Liver (tissue), 8 donors: ENCODE measurements at regions not wholly inside any gene's neighbourhood (a gene's known extent, or its start where the extent isn't known, plus 50 kb on each side); places are given as distances from the start of the nearest gene placed in this dataset.

Experiments
- DNase-seq: peaks from one replicate; pipeline ENCODE4 v3.0.0-alpha.2; 2017; ENCODE audit warnings: low spot score
- H3K27ac ChIP-seq, 2 donors: one replicate each; pipeline ENCODE4 v1.7.0; 2013; ENCODE audit warnings: inconsistent platforms in 2 of 2, low read length in 2 of 2, control low read depth in 1 of 2, low read depth in 1 of 2, mild to moderate bottlenecking in 1 of 2
- H3K27me3 ChIP-seq, 4 donors: one replicate each; pipeline versions ENCODE4 v1.6.1 to v1.7.0; 2013; ENCODE audit warnings: low read length in 3 of 4, inconsistent platforms in 1 of 4, mild to moderate bottlenecking in 1 of 4, moderate library complexity in 1 of 4; ENCODE audit not compliant: control insufficient read depth in 4 of 4, insufficient read depth in 4 of 4
- H3K36me3 ChIP-seq, 4 donors: one replicate each; pipeline versions ENCODE4 v1.6.1 to v1.7.0; 2013; ENCODE audit warnings: low read length in 3 of 4, mild to moderate bottlenecking in 3 of 4, low read depth in 1 of 4, moderate library complexity in 1 of 4; ENCODE audit not compliant: control insufficient read depth in 4 of 4, insufficient read depth in 3 of 4
- H3K4me1 ChIP-seq, 4 donors: one replicate each; pipeline versions ENCODE4 v1.6.1 to v1.7.0; 2013; ENCODE audit warnings: low read length in 3 of 4, mild to moderate bottlenecking in 3 of 4, moderate library complexity in 1 of 4; ENCODE audit not compliant: control insufficient read depth in 4 of 4, insufficient read depth in 4 of 4
- H3K4me3 ChIP-seq, 3 donors: one replicate each; pipeline versions ENCODE4 v1.6.1 to v1.7.0; 2013; ENCODE audit warnings: low read length in 3 of 3, control low read depth in 1 of 3, low read depth in 1 of 3, mild to moderate bottlenecking in 1 of 3
- H3K9ac ChIP-seq, 2 donors: one replicate each; pipeline ENCODE4 v1.7.0; 2013; ENCODE audit warnings: low read length in 2 of 2, mild to moderate bottlenecking in 2 of 2, moderate library complexity in 2 of 2, control low read depth in 1 of 2, low read depth in 1 of 2
- H3K9me3 ChIP-seq, 4 donors: one replicate each; pipeline versions ENCODE4 v1.6.1 to v1.7.0; 2013; ENCODE audit warnings: low read length in 3 of 4; ENCODE audit not compliant: control insufficient read depth in 4 of 4
- ATF3 ChIP-seq: IDR thresholded peaks from 2 replicates; pipeline ENCODE4 v1.6.1; 2016; ENCODE audit warnings: antibody characterized with exemption
- EGR1 ChIP-seq, 2 donors: IDR thresholded peaks; 2 replicates each; pipeline ENCODE4 v1.6.1; 2016 to 2018; ENCODE audit warnings: antibody characterized with exemption in 2 of 2, low read depth in 2 of 2
- FOXA1 ChIP-seq: IDR thresholded peaks from 2 replicates; pipeline ENCODE4 v1.6.1; 2016; ENCODE audit warnings: antibody characterized with exemption
- FOXA2 ChIP-seq: IDR thresholded peaks from 2 replicates; pipeline ENCODE4 v1.6.1; 2016; ENCODE audit warnings: antibody characterized with exemption
- GABPA ChIP-seq, 2 donors: IDR thresholded peaks in 1 of 2; conservative IDR thresholded peaks in 1 of 2; 2 replicates each; pipeline ENCODE4 v1.6.1; 2016; ENCODE audit warnings: antibody characterized with exemption in 2 of 2, mild to moderate bottlenecking in 1 of 2, moderate library complexity in 1 of 2
- HNF4A ChIP-seq, 2 donors: conservative IDR thresholded peaks; 2 replicates each; pipeline ENCODE4 v1.6.1; 2016; ENCODE audit warnings: antibody characterized with exemption in 2 of 2, mild to moderate bottlenecking in 2 of 2
- HNF4G ChIP-seq: IDR thresholded peaks from 2 replicates; pipeline ENCODE4 v1.6.1; 2016; ENCODE audit warnings: antibody characterized with exemption
- JUND ChIP-seq, 2 donors: IDR thresholded peaks; 2 replicates each; pipeline ENCODE4 v1.6.1; 2016; ENCODE audit warnings: antibody characterized with exemption in 2 of 2
- NR2F2 ChIP-seq: IDR thresholded peaks from 2 replicates; pipeline ENCODE4 v1.6.1; 2016; ENCODE audit warnings: antibody characterized with exemption
- RAD21 ChIP-seq, 2 donors: IDR thresholded peaks; 2 replicates each; pipeline ENCODE4 v1.6.1; 2016; ENCODE audit warnings: antibody characterized with exemption in 2 of 2, mild to moderate bottlenecking in 2 of 2
- RXRA ChIP-seq, 2 donors: IDR thresholded peaks; 2 replicates each; pipeline ENCODE4 v1.6.1; 2017 to 2018; ENCODE audit warnings: antibody characterized with exemption in 2 of 2, mild to moderate bottlenecking in 1 of 2
- SP1 ChIP-seq: IDR thresholded peaks from 2 replicates; pipeline ENCODE4 v1.6.1; 2018; ENCODE audit warnings: antibody characterized with exemption, mild to moderate bottlenecking
- TAF1 ChIP-seq: conservative IDR thresholded peaks from 2 replicates; pipeline ENCODE4 v1.6.1; 2016; ENCODE audit warnings: antibody characterized with exemption, mild to moderate bottlenecking
- YY1 ChIP-seq: IDR thresholded peaks from 2 replicates; pipeline ENCODE4 v1.6.1; 2016; ENCODE audit warnings: antibody characterized with exemption, mild to moderate bottlenecking
- ZBTB33 ChIP-seq: IDR thresholded peaks from 2 replicates; pipeline ENCODE4 v1.6.1; 2016; ENCODE audit warnings: antibody characterized with exemption
- whole genome bisulfite sequencing: extraction: QIAGEN DNeasy Blood & Tissue Kit; methylation state at CpG from one replicate; pipeline ENCODE4 v1.1.7; 2013; 5-methylcytosine and 5-hydroxymethylcytosine counted together
- TF ChIP-seq, protein P1 (sequence below): IDR thresholded peaks from 2 replicates; pipeline ENCODE4 v1.6.1; 2016; ENCODE audit warnings: antibody characterized with exemption, mild to moderate bottlenecking
- TF ChIP-seq, protein P2 (sequence below): fragments of 150-350 bp; IDR thresholded peaks from 2 replicates; pipeline ENCODE4 v1.5.1; 2017; ENCODE audit warnings: improper control_type of control experiment, low read depth, low read length; ENCODE audit not compliant: missing input control
- TF ChIP-seq, protein P3 (sequence below): IDR thresholded peaks from 2 replicates; pipeline ENCODE4 v1.6.1; 2016; ENCODE audit warnings: antibody characterized with exemption
- donor health status: healthy.
- donor health status: healthy.
- donor health status: healthy.
- donor health status: healthy.
- donor health status: healthy.

DNA sequence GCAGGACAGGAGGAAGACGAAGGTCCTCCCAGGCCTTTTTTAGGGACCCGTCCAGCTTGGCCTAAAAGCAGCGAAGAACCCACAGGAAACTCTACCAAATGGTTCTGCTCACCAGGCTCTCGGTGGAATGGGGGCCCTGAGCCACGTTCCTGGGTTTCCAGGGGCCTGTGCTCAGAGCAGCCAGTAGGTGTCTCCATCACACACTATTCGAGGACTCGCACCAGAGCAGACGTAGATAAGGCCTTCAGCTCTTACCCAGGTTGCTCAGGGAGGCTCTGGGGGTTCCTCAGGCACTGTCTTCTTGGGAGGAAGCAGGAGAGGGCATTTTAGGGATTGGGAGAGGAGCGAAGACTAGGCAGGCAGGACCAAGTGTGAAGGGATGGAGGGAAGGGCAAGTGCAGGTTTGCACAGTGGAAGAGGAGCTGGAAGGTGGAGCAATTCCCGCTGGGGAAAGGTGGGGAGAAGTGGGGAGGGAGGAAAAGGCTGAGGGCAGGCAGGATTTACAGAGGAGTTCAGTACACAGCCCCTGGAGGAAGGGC, 157.1 kb downstream of the RGS9 start:
- H3K9me3 ChIP-seq, result no peaks in the 10 kb centered on the region
- H3K27ac ChIP-seq, result no peak overlapping the region
- no peaks in the 10 kb centered on the region for H3K4me1 ChIP-seq
- DNase-seq, result peak; percentile 47
- no peak overlapping the region for H3K9ac ChIP-seq
- WGBS, result 15% methylated on average over 10 of the region's 10 CpGs
- H3K27me3 ChIP-seq, result peaks cover 0 to 7% (median 0%) of the 10 kb centered on the region in 4 donors
- peak; percentile 85 to 92 for TF ChIP-seq RAD21 (IDR thresholded peaks at IDR 0.05)
- TF ChIP-seq, protein P1, sequence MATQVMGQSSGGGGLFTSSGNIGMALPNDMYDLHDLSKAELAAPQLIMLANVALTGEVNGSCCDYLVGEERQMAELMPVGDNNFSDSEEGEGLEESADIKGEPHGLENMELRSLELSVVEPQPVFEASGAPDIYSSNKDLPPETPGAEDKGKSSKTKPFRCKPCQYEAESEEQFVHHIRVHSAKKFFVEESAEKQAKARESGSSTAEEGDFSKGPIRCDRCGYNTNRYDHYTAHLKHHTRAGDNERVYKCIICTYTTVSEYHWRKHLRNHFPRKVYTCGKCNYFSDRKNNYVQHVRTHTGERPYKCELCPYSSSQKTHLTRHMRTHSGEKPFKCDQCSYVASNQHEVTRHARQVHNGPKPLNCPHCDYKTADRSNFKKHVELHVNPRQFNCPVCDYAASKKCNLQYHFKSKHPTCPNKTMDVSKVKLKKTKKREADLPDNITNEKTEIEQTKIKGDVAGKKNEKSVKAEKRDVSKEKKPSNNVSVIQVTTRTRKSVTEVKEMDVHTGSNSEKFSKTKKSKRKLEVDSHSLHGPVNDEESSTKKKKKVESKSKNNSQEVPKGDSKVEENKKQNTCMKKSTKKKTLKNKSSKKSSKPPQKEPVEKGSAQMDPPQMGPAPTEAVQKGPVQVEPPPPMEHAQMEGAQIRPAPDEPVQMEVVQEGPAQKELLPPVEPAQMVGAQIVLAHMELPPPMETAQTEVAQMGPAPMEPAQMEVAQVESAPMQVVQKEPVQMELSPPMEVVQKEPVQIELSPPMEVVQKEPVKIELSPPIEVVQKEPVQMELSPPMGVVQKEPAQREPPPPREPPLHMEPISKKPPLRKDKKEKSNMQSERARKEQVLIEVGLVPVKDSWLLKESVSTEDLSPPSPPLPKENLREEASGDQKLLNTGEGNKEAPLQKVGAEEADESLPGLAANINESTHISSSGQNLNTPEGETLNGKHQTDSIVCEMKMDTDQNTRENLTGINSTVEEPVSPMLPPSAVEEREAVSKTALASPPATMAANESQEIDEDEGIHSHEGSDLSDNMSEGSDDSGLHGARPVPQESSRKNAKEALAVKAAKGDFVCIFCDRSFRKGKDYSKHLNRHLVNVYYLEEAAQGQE, result no peak
- TF ChIP-seq, protein P2, sequence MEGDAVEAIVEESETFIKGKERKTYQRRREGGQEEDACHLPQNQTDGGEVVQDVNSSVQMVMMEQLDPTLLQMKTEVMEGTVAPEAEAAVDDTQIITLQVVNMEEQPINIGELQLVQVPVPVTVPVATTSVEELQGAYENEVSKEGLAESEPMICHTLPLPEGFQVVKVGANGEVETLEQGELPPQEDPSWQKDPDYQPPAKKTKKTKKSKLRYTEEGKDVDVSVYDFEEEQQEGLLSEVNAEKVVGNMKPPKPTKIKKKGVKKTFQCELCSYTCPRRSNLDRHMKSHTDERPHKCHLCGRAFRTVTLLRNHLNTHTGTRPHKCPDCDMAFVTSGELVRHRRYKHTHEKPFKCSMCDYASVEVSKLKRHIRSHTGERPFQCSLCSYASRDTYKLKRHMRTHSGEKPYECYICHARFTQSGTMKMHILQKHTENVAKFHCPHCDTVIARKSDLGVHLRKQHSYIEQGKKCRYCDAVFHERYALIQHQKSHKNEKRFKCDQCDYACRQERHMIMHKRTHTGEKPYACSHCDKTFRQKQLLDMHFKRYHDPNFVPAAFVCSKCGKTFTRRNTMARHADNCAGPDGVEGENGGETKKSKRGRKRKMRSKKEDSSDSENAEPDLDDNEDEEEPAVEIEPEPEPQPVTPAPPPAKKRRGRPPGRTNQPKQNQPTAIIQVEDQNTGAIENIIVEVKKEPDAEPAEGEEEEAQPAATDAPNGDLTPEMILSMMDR, result peak; percentile 73
- no peak overlapping the region for H3K4me3 ChIP-seq
- no peaks in the 10 kb centered on the region for H3K36me3 ChIP-seq

DNA sequence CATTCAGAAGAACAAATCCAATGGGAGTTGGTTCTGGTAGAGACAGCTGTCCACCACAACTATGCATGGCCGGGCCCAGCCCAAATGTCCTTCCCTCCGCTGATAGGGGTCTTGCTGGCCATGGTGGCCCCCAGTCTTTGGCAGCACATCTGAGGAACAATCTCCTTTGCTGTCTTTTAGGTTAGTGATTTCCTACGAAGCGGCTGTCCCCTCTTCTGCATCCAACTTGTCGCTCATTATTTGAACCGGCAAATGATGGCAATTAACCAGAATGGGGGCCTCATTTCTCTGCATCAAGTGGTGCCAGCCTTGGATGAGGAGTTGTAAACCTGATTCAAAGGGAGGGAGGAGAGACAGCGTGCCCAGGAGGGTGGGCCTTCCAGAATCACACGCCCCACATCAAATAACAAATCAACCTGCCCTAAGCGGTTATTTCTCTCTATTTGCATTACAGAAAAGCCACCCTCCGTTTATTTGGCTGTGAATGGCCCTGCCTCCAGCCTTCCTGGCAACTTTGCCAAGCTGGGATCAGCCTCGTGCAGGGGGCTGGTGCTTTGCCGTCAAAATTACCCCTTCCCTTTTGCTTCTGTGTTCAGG, 156.5 kb downstream of the RGS9 start:
- Histone ChIP-seq H3K27ac (no peak overlapping the region), H3K36me3 (no peaks in the 10 kb centered on the region), H3K4me3 (no peak overlapping the region), H3K9ac (no peak overlapping the region), H3K9me3 (no peaks in the 10 kb centered on the region), H3K4me1 (no peaks in the 10 kb centered on the region), H3K27me3 (peaks cover 0 to 6% (median 0%) of the 10 kb centered on the region in 4 donors)
- DNase-seq, result no peak
- TF ChIP-seq EGR1 (IDR thresholded peaks at IDR 0.05; ENCODE audit: low read depth in 2 of 2) (no peak), ATF3 (no peak), JUND (IDR thresholded peaks at IDR 0.05) (no peak), FOXA1 (no peak), GABPA (IDR thresholded peaks at IDR 0.05 in 1 of 2, conservative IDR thresholded peaks at IDR 0.05 in 1 of 2) (no peak), TAF1 (no peak), HNF4A (conservative IDR thresholded peaks at IDR 0.05) (no peak), RAD21 (IDR thresholded peaks at IDR 0.05) (no peak), HNF4G (no peak), SP1 (no peak), NR2F2 (no peak), YY1 (no peak), RXRA (IDR thresholded peaks at IDR 0.05) (no peak), FOXA2 (no peak), ZBTB33 (no peak)
- TF ChIP-seq, protein P3, sequence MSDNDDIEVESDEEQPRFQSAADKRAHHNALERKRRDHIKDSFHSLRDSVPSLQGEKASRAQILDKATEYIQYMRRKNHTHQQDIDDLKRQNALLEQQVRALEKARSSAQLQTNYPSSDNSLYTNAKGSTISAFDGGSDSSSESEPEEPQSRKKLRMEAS, result no peak
- TF ChIP-seq, protein P2, result no peak
- TF ChIP-seq, protein P1, result no peak
- WGBS, result 74% methylated on average over 12 of the region's 12 CpGs
